Adrenal gland (tissue), 9 donors: ENCODE measurements at regions not wholly inside any gene's neighbourhood (a gene's known extent, or its start where the extent isn't known, plus 50 kb on each side); places are given as distances from the start of the nearest gene placed in this dataset.

ENCODE experiments used
- DNase-seq, 7 donors: peaks; one replicate each; pipeline ENCODE4 v3.0.0-alpha.2; 2019 to 2020
- H3K27ac ChIP-seq, 5 donors: fragments of 200-600 bp; sonication (generic) in 4 of 5; 1 replicate in 3 of 5; 2 replicates in 2 of 5; pipeline versions ENCODE4 v1.5.1 to v1.8.0; 2016 to 2020; ENCODE audit warnings: mild to moderate bottlenecking in 1 of 5
- H3K27me3 ChIP-seq: fragments of 200-600 bp; 2 replicates; pipeline ENCODE4 v1.8.0; 2021
- H3K36me3 ChIP-seq, 2 donors: fragments of 200-600 bp; replicated peaks in 1 of 2; 1 replicate in 1 of 2; 2 replicates in 1 of 2; pipeline versions ENCODE4 v1.5.1 to v1.8.0; 2018 to 2022
- H3K4me1 ChIP-seq, 2 donors: fragments of 200-600 bp; replicated peaks in 1 of 2; 1 replicate in 1 of 2; 2 replicates in 1 of 2; pipeline versions ENCODE4 v1.5.1 to v1.8.0; 2018 to 2021
- H3K4me3 ChIP-seq, 4 donors: fragments of 200-600 bp; sonication (generic) in 3 of 4; one replicate each; pipeline ENCODE4 v1.5.1; 2016 to 2018
- H3K9me3 ChIP-seq, 3 donors: fragments of 200-600 bp; sonication (generic) in 1 of 3; replicated peaks in 1 of 3; 1 replicate in 2 of 3; 2 replicates in 1 of 3; pipeline versions ENCODE4 v1.5.1 to v1.8.0; 2016 to 2021
- POLR2A ChIP-seq, 2 donors: fragments of 450-650 bp; IDR thresholded peaks; one replicate each; pipeline ENCODE4 v1.6.1; 2017; ENCODE audit warnings: antibody characterized with exemption in 2 of 2, mild to moderate bottlenecking in 2 of 2, moderate library complexity in 1 of 2
- WGBS, 4 donors: extraction: QIAGEN DNeasy Blood & Tissue Kit in 2 of 4; methylation state at CpG; one replicate each; pipeline versions ENCODE4 v1.1.5 to v1.1.7; 2013 to 2017; 5-methylcytosine and 5-hydroxymethylcytosine counted together
- intact Hi-C, 2 donors: fragments of 100-400 bp; cut with DNase I; formaldehyde crosslinking; loops; one replicate each; pipeline versions ENCODE4 v1.14.1 to v1.15.0; 2022 to 2023
- TF ChIP-seq, protein P1 (sequence below), 6 experiments: fragments of 450-650 bp in 4 of 6; fragments of 200-600 bp in 2 of 6; sonication (generic) in 1 of 6; IDR thresholded peaks; 1 replicate in 5 of 6; 2 replicates in 1 of 6; pipeline versions ENCODE4 v1.5.1 to v1.8.0; 2016 to 2021; ENCODE audit warnings: antibody characterized with exemption in 6 of 6, mild to moderate bottlenecking in 2 of 6, moderate library complexity in 1 of 6
- donor health status: healthy with polysubstance abuse.
- donor health status: Bipolar disorder and iron deficiency.
- donor health status: DM: yes; HTN: yes; CAD: no.
- donor health status: DM: no; HTN: no; CAD: no.
- donor health status: DM: no; HTN: no; CAD: no.

- H3K9me3 ChIP-seq: no peaks in the 10 kb centered on the region
- no peaks in the 10 kb centered on the region for H3K27me3 ChIP-seq
- no peaks in the 10 kb centered on the region for H3K36me3 ChIP-seq
- H3K4me3 ChIP-seq: no peak overlapping the region
- no peaks in the 10 kb centered on the region for H3K4me1 ChIP-seq
- H3K27ac ChIP-seq: no peak overlapping the region
- TF ChIP-seq, protein P1, sequence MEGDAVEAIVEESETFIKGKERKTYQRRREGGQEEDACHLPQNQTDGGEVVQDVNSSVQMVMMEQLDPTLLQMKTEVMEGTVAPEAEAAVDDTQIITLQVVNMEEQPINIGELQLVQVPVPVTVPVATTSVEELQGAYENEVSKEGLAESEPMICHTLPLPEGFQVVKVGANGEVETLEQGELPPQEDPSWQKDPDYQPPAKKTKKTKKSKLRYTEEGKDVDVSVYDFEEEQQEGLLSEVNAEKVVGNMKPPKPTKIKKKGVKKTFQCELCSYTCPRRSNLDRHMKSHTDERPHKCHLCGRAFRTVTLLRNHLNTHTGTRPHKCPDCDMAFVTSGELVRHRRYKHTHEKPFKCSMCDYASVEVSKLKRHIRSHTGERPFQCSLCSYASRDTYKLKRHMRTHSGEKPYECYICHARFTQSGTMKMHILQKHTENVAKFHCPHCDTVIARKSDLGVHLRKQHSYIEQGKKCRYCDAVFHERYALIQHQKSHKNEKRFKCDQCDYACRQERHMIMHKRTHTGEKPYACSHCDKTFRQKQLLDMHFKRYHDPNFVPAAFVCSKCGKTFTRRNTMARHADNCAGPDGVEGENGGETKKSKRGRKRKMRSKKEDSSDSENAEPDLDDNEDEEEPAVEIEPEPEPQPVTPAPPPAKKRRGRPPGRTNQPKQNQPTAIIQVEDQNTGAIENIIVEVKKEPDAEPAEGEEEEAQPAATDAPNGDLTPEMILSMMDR (IDR thresholded peaks at IDR 0.05): no peak
- no peak for TF ChIP-seq POLR2A (IDR thresholded peaks at IDR 0.05)
- DNase-seq: no peak
- intact Hi-C loops: no loop called here
Observed at GRCh38 chr20:52845044-52845443, 127.1 kb upstream of the TSHZ2 start.

- TF ChIP-seq, protein P1 (IDR thresholded peaks at IDR 0.05): no peak
- TF ChIP-seq POLR2A (IDR thresholded peaks at IDR 0.05): no peak
- Histone ChIP-seq H3K9me3 (no peaks in the 10 kb centered on the region), H3K4me3 (no peak overlapping the region), H3K4me1 (no peaks in the 10 kb centered on the region), H3K27ac (no peak overlapping the region), H3K27me3 (no peaks in the 10 kb centered on the region), H3K36me3 (no peaks in the 10 kb centered on the region)
- intact Hi-C loops: no loop called here
- 85 to 90% (median 89%) methylated on average over 5 of the region's 5 CpGs for WGBS, 4 donors
- no peak for DNase-seq
Observed at GRCh38 chr20:52843425-52843824, 128.7 kb upstream of the TSHZ2 start.

- no peak overlapping the region for H3K4me3 ChIP-seq
- no peaks in the 10 kb centered on the region for H3K9me3 ChIP-seq
- intact Hi-C loops: no loop called here
- H3K27me3 ChIP-seq: no peaks in the 10 kb centered on the region
- H3K27ac ChIP-seq: no peak overlapping the region
- no peak for DNase-seq
- TF ChIP-seq, protein P1 (IDR thresholded peaks at IDR 0.05): no peak
- TF ChIP-seq POLR2A (IDR thresholded peaks at IDR 0.05): no peak
- no peaks in the 10 kb centered on the region for H3K4me1 ChIP-seq
- WGBS, 4 donors: 84 to 91% (median 89%) methylated on average over 3 of the region's 3 CpGs
- H3K36me3 ChIP-seq: no peaks in the 10 kb centered on the region
Observed at GRCh38 chr20:52841003-52841402, 131.2 kb upstream of the TSHZ2 start.

DNA sequence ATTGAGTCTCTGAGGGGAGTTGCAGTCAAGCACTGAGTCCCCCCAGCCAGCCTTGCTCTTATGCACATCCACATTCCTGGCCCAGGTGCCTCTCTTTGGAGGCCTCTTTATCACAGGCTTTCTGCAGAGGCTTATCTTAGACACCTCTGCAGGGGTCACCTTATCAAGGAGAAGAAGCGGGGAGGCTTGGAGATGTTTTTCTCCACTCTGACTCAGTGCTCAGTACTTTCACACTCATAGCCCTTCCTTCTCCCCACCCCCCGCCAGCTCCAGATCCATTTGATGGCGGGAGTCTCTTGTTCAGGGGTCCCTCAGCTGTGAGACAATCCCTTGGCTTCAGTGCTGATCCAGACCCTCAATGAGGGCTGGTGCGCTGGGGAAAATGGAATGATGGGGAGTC lies 132.1 kb upstream of the TSHZ2 start:
- Histone ChIP-seq H3K4me3 (no peak overlapping the region), H3K27me3 (no peaks in the 10 kb centered on the region), H3K36me3 (no peaks in the 10 kb centered on the region), H3K4me1 (no peaks in the 10 kb centered on the region), H3K9me3 (no peaks in the 10 kb centered on the region), H3K27ac (no peak overlapping the region)
- DNase-seq: no peak
- TF ChIP-seq, protein P1 (IDR thresholded peaks at IDR 0.05): no peak
- no peak for TF ChIP-seq POLR2A (IDR thresholded peaks at IDR 0.05)
- WGBS, 4 donors: 95 to 100% (median 97%) methylated on average over 3 to 4 of the region's 4 CpGs
- intact Hi-C loops: no loop called here
